ENCODE measurements at regions not wholly inside any gene's neighbourhood (a gene's known extent, or its start where the extent isn't known, plus 50 kb on each side); places are given as distances from the start of the nearest gene placed in this dataset.

DNA sequence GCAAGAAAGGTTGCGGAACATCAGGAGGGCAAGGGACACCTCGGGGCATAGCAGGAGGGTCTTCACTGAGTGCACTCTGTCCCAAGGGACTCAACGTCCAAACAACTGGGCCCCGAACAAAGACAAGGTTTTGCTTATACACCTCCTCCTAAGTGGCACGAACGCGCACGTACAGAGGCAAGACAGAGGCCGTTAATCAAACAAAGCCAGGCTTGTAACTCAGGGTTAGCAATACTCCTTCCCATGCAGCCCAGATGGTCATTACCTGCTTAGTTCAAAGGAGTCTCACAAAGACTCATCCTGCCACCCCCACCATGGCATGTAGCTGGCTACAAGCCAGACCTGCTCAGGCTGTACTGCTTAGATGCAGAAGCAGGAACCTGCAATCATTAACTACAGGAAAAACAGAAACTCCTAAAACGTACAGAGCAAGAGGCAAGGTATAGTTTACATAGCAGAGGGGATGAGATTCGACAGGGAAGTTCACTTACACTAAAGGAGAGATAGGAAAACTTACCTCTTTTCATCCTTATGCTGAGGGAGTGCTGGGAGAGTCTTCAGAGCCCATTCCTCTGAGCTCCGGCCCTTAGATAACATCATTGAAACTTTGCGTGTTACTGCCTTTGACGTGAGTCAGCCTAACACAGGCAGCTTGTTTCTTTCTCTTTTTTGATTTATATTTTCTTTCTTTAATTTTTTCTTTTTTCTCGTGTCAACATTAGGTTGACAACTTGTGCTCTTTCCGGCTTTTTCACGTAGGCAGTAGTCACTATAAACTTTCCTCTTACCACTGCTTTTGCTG lies 1319.1 kb downstream of the TMEM121 start:
- Histone ChIP-seq H4K20me1 (replicated peaks in 1 of 2; ENCODE audit: control insufficient read depth in 1 of 2, insufficient read depth in 2 of 2, low read length in 2 of 2) (no peaks in the 10 kb centered on the region), H2BK120ac (replicated peaks; ENCODE audit: low read depth, low read length) (no peak overlapping the region), H2AK5ac (ENCODE audit: low read depth, low read length) (no peak overlapping the region), H3K27me3 (replicated peaks in 1 of 4; ENCODE audit: control insufficient read depth in 3 of 4, extremely low read depth in 1 of 4, insufficient read depth in 3 of 4, low read length in 3 of 4) (no peaks in the 10 kb centered on the region), H3K4me1 (replicated peaks in 1 of 4; ENCODE audit: control insufficient read depth in 3 of 4, insufficient read depth in 4 of 4, low read length in 3 of 4) (no peaks in the 10 kb centered on the region), H2BK20ac (ENCODE audit: low read length) (no peak overlapping the region), H3K79me1 (ENCODE audit: low read depth, low read length) (no peaks in the 10 kb centered on the region), H3K56ac (replicated peaks; ENCODE audit: insufficient read length, low read depth, low read length) (no peak overlapping the region), H2BK15ac (ENCODE audit: low read length) (no peak overlapping the region), H3K18ac (ENCODE audit: extremely low read depth, low read length) (no peak overlapping the region), H3K79me2 (ENCODE audit: control insufficient read depth in 1 of 2, insufficient read depth in 2 of 2, low read length in 2 of 2) (no peaks in the 10 kb centered on the region), H3K4me3 (ENCODE audit: extremely low read depth in 1 of 4, insufficient read depth in 2 of 4, low read depth in 3 of 4, low read length in 4 of 4) (no peak overlapping the region), H3K27ac (ENCODE audit: low read depth, low read length) (no peak overlapping the region), H4K91ac (replicated peaks; ENCODE audit: insufficient read length, low read length) (no peak overlapping the region), H2AFZ (ENCODE audit: low read length) (no peak overlapping the region), H3K23me2 (ENCODE audit: low read depth, low read length) (no peaks in the 10 kb centered on the region), H3K14ac (ENCODE audit: insufficient read length) (no peak overlapping the region), H3K9ac (replicated peaks in 1 of 4; ENCODE audit: extremely low read depth in 1 of 4, low read depth in 3 of 4, low read length in 3 of 4) (no peak overlapping the region), H4K5ac (ENCODE audit: insufficient read length, low read depth, low read length) (no peak overlapping the region), H2BK12ac (ENCODE audit: low read depth, low read length) (no peak overlapping the region), H3K9me3 (ENCODE audit: insufficient read depth in 2 of 2, low read depth in 1 of 2, low read length in 1 of 2) (peaks cover 70 to 79% of the 10 kb centered on the region in 2 experiments), H2BK5ac (ENCODE audit: low read depth, low read length) (no peak overlapping the region), H3K36me3 (ENCODE audit: control insufficient read depth in 2 of 4, insufficient read depth in 4 of 4, low read length in 3 of 4) (no peaks in the 10 kb centered on the region; a peak in 1 of 8 replicates), H3K4me2 (ENCODE audit: insufficient read depth in 1 of 2, low read depth in 2 of 2, low read length in 2 of 2) (no peak overlapping the region), H3K23ac (ENCODE audit: insufficient read length) (no peak overlapping the region), H3K4ac (replicated peaks; ENCODE audit: insufficient read length, low read depth, low read length) (no peak overlapping the region), H4K8ac (ENCODE audit: extremely low read depth, insufficient read depth, low read length) (no peak overlapping the region)
- POLR2A ChIA-PET (ENCODE audit: partially characterized antibody): no interaction called here
- WGBS, 2 experiments (ENCODE audit: extremely low coverage in 1 of 2, insufficient coverage in 1 of 2, insufficient read length in 1 of 2, insufficient replicate concordance in 2 of 2, low coverage in 1 of 2, low lambda C conversion rate in 2 of 2, missing lambda C conversion rate in 1 of 2): 82% methylated on average over 17 of the region's 17 CpGs; no CpG with 5 or more reads in 1 of the 2 experiments
- FAIRE-seq (no peak), DNase-seq (ENCODE audit: low read depth in 1 of 2, low spot score in 2 of 2) (no peak)
- CTCF ChIA-PET (ENCODE audit: partially characterized antibody): no interaction called here
- TF ChIP-seq MAFK (IDR thresholded peaks at IDR 0.05; ENCODE audit: low read depth, low read length): no peak

Data from H1 (cell line).